GM12874 (cell line): ENCODE measurements at regions not wholly inside any gene's neighbourhood (a gene's known extent, or its start where the extent isn't known, plus 50 kb on each side); places are given as distances from the start of the nearest gene placed in this dataset.

ENCODE experiments used
- TF ChIP-seq, protein P1 (sequence below): IDR thresholded peaks from 2 replicates; pipeline ENCODE4 v1.5.1; 2011; ENCODE audit warnings: low read depth, mild to moderate bottlenecking, control low read depth, low read length, moderate library complexity; ENCODE audit not compliant: insufficient read depth

DNA sequence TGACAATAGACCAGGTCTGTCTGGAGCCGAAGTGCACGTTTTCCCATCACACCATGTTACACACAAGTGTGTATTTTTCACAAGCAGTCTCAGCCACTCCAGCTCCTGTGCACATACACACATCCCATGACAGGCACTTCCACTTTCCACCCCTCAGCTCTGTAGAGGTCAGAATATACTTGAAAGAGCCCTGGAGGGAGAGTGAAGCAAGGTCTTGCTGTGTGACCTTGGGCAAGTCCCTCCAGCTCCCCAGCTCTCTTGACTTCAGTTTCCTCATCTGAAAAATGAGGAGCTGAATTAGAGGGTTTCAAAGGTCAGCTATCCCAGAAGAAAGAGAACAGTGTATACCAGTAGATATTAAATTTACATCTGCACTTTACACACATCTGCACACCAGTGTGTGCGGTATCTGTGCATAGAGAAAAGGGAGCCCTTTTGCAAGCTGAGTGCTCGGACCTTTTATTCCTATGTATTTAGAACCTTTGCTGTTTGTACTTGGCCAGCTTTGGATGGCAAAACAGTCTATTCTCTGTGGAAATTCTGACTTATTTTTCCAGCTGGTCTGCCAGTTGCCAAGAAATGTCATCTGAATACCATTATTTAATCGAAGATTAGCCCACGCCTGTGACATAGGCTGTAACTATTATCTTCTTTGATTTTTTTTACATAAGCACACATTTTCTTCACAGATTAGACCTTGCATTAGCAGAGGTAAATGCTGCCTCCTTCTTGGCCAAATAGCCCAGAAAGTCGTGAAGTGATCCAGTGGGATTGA, 528.0 kb downstream of the BNC2 start:
- TF ChIP-seq, protein P1, sequence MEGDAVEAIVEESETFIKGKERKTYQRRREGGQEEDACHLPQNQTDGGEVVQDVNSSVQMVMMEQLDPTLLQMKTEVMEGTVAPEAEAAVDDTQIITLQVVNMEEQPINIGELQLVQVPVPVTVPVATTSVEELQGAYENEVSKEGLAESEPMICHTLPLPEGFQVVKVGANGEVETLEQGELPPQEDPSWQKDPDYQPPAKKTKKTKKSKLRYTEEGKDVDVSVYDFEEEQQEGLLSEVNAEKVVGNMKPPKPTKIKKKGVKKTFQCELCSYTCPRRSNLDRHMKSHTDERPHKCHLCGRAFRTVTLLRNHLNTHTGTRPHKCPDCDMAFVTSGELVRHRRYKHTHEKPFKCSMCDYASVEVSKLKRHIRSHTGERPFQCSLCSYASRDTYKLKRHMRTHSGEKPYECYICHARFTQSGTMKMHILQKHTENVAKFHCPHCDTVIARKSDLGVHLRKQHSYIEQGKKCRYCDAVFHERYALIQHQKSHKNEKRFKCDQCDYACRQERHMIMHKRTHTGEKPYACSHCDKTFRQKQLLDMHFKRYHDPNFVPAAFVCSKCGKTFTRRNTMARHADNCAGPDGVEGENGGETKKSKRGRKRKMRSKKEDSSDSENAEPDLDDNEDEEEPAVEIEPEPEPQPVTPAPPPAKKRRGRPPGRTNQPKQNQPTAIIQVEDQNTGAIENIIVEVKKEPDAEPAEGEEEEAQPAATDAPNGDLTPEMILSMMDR, result no peak

GRCh38 chr9:16343249-16344237, 526.9 kb downstream of the BNC2 start:
- TF ChIP-seq, protein P1, result no peak

DNA sequence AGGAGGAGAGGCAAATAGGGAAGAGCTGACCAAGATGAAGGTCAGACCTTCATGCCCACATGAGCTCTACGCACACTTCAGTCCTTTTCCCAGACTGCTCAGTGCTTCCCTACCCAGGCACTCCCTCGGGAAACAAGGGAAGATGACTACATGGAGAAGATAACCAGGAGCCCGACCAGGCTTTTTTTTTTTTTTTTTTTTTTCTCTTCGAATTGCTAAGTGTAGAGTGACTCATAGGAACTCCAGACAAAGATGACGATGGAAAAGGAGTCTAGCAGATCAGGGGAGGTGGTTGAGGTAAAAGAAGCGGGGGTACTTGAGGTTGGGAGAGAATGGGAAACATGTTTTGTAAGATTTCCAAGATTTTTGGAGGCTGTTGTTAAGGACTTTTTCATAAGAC, 526.1 kb downstream of the BNC2 start:
- TF ChIP-seq, protein P1, result no peak

- TF ChIP-seq, protein P1, result no peak
These were observed 524.6 kb downstream of the BNC2 start for GRCh38 chr9:16345902-16346301.

GRCh38 chr9:16347886-16348285, 522.6 kb downstream of the BNC2 start:
- TF ChIP-seq, protein P1, result no peak

DNA sequence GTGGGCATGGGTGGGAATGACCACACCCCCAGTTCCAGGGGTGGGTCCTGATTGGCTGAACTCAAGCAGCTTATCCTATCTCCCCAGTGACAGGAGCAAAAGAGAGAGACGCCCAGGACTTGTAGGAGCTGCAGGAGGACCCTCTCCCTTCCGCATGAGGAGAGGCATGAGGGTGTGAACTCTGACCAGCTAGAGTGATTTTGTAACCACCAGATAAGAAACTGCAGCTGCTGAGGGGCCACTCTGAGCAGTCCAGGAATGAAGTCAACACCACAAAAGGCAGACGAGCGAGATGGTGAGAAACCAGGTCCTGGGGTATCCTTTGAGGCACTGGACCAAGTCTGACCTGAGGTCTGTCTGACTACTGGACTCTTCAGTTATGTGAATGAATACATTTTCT, 521.9 kb downstream of the BNC2 start:
- TF ChIP-seq, protein P1, result no peak

- TF ChIP-seq, protein P1, result no peak
These were observed 518.2 kb downstream of the BNC2 start for GRCh38 chr9:16352251-16352650.
